GM23338 (cell line): ENCODE measurements at regions not wholly inside any gene's neighbourhood (a gene's known extent, or its start where the extent isn't known, plus 50 kb on each side); places are given as distances from the start of the nearest gene placed in this dataset.

Source experiments
- ATAC-seq: fragments of 200-7000 bp; cut with Tn5 transposase; 3 replicates; pipeline ENCODE4 v1.9.1; 2020
- DNase-seq: peaks from one replicate; pipeline ENCODE4 v3.0.0-alpha.2; 2015; ENCODE audit warnings: low spot score
- H2AFZ ChIP-seq: fragments of 200-600 bp; sonication (generic); 2 replicates; pipeline ENCODE4 v1.8.0; 2016; ENCODE audit warnings: antibody characterized with exemption, mild to moderate bottlenecking, moderate library complexity
- H3F3A ChIP-seq: fragments of 200-600 bp; sonication (generic); replicated peaks from 2 replicates; pipeline ENCODE4 v1.8.0; 2017; ENCODE audit warnings: antibody characterized with exemption, mixed run types, low read depth
- H3K27ac ChIP-seq: fragments of 200-600 bp; sonication (generic); 2 replicates; pipeline ENCODE4 v1.6.1; 2016; ENCODE audit warnings: low read depth
- H3K27me3 ChIP-seq: fragments of 200-600 bp; sonication (generic); 2 replicates; pipeline ENCODE4 v1.8.0; 2016; ENCODE audit warnings: mild to moderate bottlenecking, mixed run types, moderate library complexity; ENCODE audit not compliant: insufficient read depth
- H3K36me3 ChIP-seq: fragments of 200-600 bp; sonication (generic); 2 replicates; pipeline ENCODE4 v1.8.0; 2016; ENCODE audit warnings: mild to moderate bottlenecking; ENCODE audit not compliant: insufficient read depth
- H3K4me1 ChIP-seq: fragments of 200-600 bp; sonication (generic); 2 replicates; pipeline ENCODE4 v1.8.0; 2016; ENCODE audit warnings: mild to moderate bottlenecking, moderate library complexity; ENCODE audit not compliant: insufficient read depth
- H3K4me2 ChIP-seq: fragments of 200-600 bp; sonication (generic); 2 replicates; pipeline ENCODE4 v1.7.1; 2017; ENCODE audit warnings: mixed run types
- H3K4me3 ChIP-seq: fragments of 200-600 bp; sonication (generic); 2 replicates; pipeline ENCODE4 v1.6.1; 2016; ENCODE audit warnings: mixed run types
- H3K79me2 ChIP-seq: fragments of 200-600 bp; sonication (generic); replicated peaks from 2 replicates; pipeline ENCODE4 v1.8.0; 2017; ENCODE audit warnings: mild to moderate bottlenecking; ENCODE audit not compliant: insufficient read depth
- H3K9me2 ChIP-seq: fragments of 200-600 bp; sonication (generic); 2 replicates; pipeline ENCODE4 v1.8.0; 2017; ENCODE audit not compliant: insufficient read depth
- H4K20me1 ChIP-seq: fragments of 200-600 bp; sonication (generic); replicated peaks from 2 replicates; pipeline ENCODE4 v1.8.0; 2017; ENCODE audit warnings: mild to moderate bottlenecking; ENCODE audit not compliant: insufficient read depth
- H3K27ac Mint-ChIP-seq: 2 replicates; pipeline ENCODE4 v1.8.0; 2020; ENCODE audit warnings: inconsistent platforms, mild to moderate bottlenecking, moderate library complexity, mixed read lengths
- H3K27me3 Mint-ChIP-seq: 3 replicates; pipeline ENCODE4 v1.8.0; 2022; ENCODE audit warnings: low read depth, mild to moderate bottlenecking, moderate library complexity, mixed read lengths, inconsistent platforms; ENCODE audit not compliant: insufficient read depth, poor library complexity
- H3K36me3 Mint-ChIP-seq: 3 replicates; pipeline ENCODE4 v1.8.0; 2021; ENCODE audit warnings: low read depth, mild to moderate bottlenecking, inconsistent platforms, moderate library complexity, mixed read lengths
- H3K4me1 Mint-ChIP-seq: 3 replicates; pipeline ENCODE4 v1.8.0; 2020; ENCODE audit warnings: mild to moderate bottlenecking, inconsistent platforms, mixed read lengths
- H3K4me3 Mint-ChIP-seq: 3 replicates; pipeline ENCODE4 v1.8.0; 2021; ENCODE audit warnings: moderate library complexity, mild to moderate bottlenecking, inconsistent platforms, mixed read lengths
- H3K9me3 Mint-ChIP-seq: 3 replicates; pipeline ENCODE4 v1.8.0; 2020; ENCODE audit warnings: moderate library complexity, mild to moderate bottlenecking, inconsistent platforms, mixed read lengths
- CREB1 ChIP-seq: fragments of 250-450 bp; sonication (Bioruptor Pico); IDR thresholded peaks from 2 replicates; pipeline ENCODE4 v1.5.0; 2020; ENCODE audit warnings: low read depth, mild to moderate bottlenecking, moderate library complexity
- EZH2 ChIP-seq: fragments of 200-600 bp; sonication (generic); IDR thresholded peaks from one replicate; pipeline ENCODE4 v1.8.0; 2017; ENCODE audit warnings: antibody characterized with exemption, mild to moderate bottlenecking, low read depth; ENCODE audit not compliant: unreplicated experiment
- EZH2phosphoT487 ChIP-seq: fragments of 200-600 bp; sonication (generic); IDR thresholded peaks from one replicate; pipeline ENCODE4 v1.8.1; 2018; ENCODE audit warnings: antibody characterized with exemption; ENCODE audit not compliant: unreplicated experiment
- JUNB ChIP-seq: IDR thresholded peaks from one replicate; pipeline ENCODE4 v1.6.1; 2016; ENCODE audit warnings: antibody characterized with exemption; ENCODE audit not compliant: unreplicated experiment
- NANOG ChIP-seq: IDR thresholded peaks from 2 replicates; pipeline ENCODE4 v1.6.1; 2016; ENCODE audit warnings: antibody characterized with exemption, borderline replicate concordance
- STAT1 ChIP-seq: IDR thresholded peaks from one replicate; pipeline ENCODE4 v1.6.1; 2016; ENCODE audit warnings: antibody characterized with exemption; ENCODE audit not compliant: unreplicated experiment
- ZNF114 ChIP-seq: fragments of 250-450 bp; sonication (Bioruptor Pico); IDR thresholded peaks from 2 replicates; pipeline ENCODE4 v1.5.0; 2020; ENCODE audit warnings: mild to moderate bottlenecking, moderate library complexity
- TF ChIP-seq, protein P1 (sequence below): IDR thresholded peaks from 2 replicates; pipeline ENCODE4 v1.6.1; 2016; ENCODE audit warnings: antibody characterized with exemption
- TF ChIP-seq, protein P2 (sequence below), 2 experiments: fragments of 200-600 bp in 1 of 2; sonication (generic) in 1 of 2; conservative IDR thresholded peaks; 2 replicates each; pipeline versions ENCODE4 v1.5.1 to v1.6.1; 2016 to 2017; ENCODE audit warnings: antibody characterized with exemption in 2 of 2, low read depth in 2 of 2, mild to moderate bottlenecking in 2 of 2, moderate library complexity in 1 of 2
- TF ChIP-seq, protein P3 (sequence below): fragments of 250-450 bp; sonication (Bioruptor Pico); IDR thresholded peaks from 2 replicates; pipeline ENCODE4 v1.5.0; 2020; ENCODE audit warnings: mild to moderate bottlenecking, moderate library complexity
- TF ChIP-seq, protein P4 (sequence below): IDR thresholded peaks from one replicate; pipeline ENCODE4 v1.6.1; 2018; ENCODE audit warnings: antibody characterized with exemption; ENCODE audit not compliant: unreplicated experiment

DNA sequence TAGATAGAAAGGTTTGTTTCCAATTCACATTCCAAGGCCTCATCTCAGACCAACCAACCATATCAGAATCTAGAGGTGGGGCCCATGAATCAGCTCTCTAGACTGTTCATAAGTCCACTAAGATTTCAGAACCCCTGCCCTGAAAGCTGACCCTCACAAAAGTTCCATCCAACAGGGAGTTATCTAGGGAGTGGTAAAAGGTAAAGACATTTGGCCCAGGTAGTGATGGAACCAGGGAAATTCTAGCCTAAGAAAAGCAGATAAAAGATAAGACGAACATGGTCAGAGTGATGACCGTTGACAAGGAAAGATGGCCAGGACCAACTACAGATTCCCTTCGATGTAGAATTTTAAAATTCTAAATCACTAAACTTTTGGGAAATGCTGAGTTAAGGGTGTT is 198.0 kb upstream of the NEBL start (continued):
- TF ChIP-seq EZH2phosphoT487 (no peak), STAT1 (no peak)

DNA sequence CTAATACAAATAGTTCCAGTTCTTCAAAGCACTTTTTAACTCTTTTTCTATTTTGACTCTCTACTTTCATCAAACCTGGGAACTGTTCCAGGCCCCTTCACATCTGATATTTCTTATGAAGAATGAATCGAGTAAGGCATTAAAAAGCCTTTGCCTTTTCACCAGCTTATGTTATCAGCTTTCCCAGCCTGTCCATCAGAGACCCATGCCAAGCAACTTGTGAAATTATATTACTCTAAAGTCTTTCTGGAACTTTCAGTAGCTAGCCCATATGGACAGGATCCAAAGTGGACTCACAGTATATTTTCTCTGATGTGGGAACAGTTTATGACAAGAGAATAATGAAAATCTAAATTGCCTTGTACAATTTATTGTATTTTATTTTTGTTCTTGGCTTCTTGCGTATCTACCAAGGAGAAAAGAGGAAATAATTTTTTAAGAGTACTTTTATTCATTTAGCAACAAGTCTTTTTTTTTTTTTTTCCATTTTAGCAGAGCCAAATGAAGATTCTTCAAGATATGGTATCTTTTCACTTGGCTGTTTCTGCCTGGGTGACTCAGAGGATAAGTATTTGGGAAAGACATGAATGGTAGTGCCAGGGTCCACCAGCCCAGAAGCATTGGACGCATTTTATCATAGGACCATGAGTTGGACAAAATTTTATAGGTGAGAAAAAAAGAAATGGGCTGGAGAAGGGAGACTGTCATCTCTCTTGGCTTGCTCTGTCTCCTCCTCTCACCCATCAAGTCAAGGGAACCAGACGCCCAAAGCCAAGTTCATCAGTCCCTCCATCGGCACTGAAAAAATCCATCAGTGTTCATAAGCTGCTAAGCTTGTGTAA is 195.8 kb upstream of the NEBL start:
- Histone ChIP-seq H3K36me3 (no peaks in the 10 kb centered on the region), H4K20me1 (no peaks in the 10 kb centered on the region), H2AFZ (no peak overlapping the region), H3K4me2 (no peak overlapping the region), H3K9me2 (0 out of 2 replicates have a peak, but pooled peaks cover 5% of the 10 kb centered on the region), H3K4me3 (no peak overlapping the region), H3K79me2 (no peaks in the 10 kb centered on the region), H3K27ac (no peak overlapping the region), H3F3A (no peaks in the 10 kb centered on the region), H3K27me3 (no peaks in the 10 kb centered on the region), H3K4me1 (peaks cover 9% of the 10 kb centered on the region; the same call in 1 of the 2 replicates)
- Mint-ChIP-seq H3K4me1 (peaks cover 3% of the 10 kb centered on the region; the same call in 1 of the 3 replicates), H3K4me3 (no peak overlapping the region), H3K27ac (no peak overlapping the region), H3K36me3 (no peaks in the 10 kb centered on the region), H3K9me3 (no peaks in the 10 kb centered on the region), H3K27me3 (peaks cover 3% of the 10 kb centered on the region)
- ATAC-seq = no peak
- DNase-seq = no peak
- TF ChIP-seq EZH2phosphoT487 = no peak
- TF ChIP-seq, protein P1, sequence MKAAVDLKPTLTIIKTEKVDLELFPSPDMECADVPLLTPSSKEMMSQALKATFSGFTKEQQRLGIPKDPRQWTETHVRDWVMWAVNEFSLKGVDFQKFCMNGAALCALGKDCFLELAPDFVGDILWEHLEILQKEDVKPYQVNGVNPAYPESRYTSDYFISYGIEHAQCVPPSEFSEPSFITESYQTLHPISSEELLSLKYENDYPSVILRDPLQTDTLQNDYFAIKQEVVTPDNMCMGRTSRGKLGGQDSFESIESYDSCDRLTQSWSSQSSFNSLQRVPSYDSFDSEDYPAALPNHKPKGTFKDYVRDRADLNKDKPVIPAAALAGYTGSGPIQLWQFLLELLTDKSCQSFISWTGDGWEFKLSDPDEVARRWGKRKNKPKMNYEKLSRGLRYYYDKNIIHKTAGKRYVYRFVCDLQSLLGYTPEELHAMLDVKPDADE = no peak
- no peak for TF ChIP-seq ZNF114 (CRISPR knock-in tag)
- no peak for TF ChIP-seq JUNB
- TF ChIP-seq NANOG = no peak
- TF ChIP-seq EZH2 = no peak
- no peak for TF ChIP-seq CREB1 (CRISPR knock-in tag)
- TF ChIP-seq, protein P2, sequence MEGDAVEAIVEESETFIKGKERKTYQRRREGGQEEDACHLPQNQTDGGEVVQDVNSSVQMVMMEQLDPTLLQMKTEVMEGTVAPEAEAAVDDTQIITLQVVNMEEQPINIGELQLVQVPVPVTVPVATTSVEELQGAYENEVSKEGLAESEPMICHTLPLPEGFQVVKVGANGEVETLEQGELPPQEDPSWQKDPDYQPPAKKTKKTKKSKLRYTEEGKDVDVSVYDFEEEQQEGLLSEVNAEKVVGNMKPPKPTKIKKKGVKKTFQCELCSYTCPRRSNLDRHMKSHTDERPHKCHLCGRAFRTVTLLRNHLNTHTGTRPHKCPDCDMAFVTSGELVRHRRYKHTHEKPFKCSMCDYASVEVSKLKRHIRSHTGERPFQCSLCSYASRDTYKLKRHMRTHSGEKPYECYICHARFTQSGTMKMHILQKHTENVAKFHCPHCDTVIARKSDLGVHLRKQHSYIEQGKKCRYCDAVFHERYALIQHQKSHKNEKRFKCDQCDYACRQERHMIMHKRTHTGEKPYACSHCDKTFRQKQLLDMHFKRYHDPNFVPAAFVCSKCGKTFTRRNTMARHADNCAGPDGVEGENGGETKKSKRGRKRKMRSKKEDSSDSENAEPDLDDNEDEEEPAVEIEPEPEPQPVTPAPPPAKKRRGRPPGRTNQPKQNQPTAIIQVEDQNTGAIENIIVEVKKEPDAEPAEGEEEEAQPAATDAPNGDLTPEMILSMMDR (conservative IDR thresholded peaks at IDR 0.05; ENCODE audit: low read depth in 2 of 2) = no peak
- TF ChIP-seq, protein P3, sequence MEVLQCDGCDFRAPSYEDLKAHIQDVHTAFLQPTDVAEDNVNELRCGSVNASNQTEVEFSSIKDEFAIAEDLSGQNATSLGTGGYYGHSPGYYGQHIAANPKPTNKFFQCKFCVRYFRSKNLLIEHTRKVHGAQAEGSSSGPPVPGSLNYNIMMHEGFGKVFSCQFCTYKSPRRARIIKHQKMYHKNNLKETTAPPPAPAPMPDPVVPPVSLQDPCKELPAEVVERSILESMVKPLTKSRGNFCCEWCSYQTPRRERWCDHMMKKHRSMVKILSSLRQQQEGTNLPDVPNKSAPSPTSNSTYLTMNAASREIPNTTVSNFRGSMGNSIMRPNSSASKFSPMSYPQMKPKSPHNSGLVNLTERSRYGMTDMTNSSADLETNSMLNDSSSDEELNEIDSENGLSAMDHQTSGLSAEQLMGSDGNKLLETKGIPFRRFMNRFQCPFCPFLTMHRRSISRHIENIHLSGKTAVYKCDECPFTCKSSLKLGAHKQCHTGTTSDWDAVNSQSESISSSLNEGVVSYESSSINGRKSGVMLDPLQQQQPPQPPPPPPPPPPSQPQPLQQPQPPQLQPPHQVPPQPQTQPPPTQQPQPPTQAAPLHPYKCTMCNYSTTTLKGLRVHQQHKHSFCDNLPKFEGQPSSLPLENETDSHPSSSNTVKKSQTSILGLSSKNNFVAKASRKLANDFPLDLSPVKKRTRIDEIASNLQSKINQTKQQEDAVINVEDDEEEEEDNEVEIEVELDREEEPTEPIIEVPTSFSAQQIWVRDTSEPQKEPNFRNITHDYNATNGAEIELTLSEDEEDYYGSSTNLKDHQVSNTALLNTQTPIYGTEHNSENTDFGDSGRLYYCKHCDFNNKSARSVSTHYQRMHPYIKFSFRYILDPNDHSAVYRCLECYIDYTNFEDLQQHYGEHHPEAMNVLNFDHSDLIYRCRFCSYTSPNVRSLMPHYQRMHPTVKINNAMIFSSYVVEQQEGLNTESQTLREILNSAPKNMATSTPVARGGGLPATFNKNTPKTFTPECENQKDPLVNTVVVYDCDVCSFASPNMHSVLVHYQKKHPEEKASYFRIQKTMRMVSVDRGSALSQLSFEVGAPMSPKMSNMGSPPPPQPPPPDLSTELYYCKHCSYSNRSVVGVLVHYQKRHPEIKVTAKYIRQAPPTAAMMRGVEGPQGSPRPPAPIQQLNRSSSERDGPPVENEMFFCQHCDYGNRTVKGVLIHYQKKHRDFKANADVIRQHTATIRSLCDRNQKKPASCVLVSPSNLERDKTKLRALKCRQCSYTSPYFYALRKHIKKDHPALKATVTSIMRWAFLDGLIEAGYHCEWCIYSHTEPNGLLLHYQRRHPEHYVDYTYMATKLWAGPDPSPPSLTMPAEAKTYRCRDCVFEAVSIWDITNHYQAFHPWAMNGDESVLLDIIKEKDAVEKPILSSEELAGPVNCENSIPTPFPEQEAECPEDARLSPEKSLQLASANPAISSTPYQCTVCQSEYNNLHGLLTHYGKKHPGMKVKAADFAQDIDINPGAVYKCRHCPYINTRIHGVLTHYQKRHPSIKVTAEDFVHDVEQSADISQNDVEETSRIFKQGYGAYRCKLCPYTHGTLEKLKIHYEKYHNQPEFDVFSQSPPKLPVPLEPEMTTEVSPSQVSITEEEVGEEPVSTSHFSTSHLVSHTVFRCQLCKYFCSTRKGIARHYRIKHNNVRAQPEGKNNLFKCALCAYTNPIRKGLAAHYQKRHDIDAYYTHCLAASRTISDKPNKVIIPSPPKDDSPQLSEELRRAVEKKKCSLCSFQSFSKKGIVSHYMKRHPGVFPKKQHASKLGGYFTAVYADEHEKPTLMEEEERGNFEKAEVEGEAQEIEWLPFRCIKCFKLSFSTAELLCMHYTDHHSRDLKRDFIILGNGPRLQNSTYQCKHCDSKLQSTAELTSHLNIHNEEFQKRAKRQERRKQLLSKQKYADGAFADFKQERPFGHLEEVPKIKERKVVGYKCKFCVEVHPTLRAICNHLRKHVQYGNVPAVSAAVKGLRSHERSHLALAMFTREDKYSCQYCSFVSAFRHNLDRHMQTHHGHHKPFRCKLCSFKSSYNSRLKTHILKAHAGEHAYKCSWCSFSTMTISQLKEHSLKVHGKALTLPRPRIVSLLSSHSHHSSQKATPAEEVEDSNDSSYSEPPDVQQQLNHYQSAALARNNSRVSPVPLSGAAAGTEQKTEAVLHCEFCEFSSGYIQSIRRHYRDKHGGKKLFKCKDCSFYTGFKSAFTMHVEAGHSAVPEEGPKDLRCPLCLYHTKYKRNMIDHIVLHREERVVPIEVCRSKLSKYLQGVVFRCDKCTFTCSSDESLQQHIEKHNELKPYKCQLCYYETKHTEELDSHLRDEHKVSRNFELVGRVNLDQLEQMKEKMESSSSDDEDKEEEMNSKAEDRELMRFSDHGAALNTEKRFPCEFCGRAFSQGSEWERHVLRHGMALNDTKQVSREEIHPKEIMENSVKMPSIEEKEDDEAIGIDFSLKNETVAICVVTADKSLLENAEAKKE (CRISPR knock-in tag) = no peak
- TF ChIP-seq, protein P4, sequence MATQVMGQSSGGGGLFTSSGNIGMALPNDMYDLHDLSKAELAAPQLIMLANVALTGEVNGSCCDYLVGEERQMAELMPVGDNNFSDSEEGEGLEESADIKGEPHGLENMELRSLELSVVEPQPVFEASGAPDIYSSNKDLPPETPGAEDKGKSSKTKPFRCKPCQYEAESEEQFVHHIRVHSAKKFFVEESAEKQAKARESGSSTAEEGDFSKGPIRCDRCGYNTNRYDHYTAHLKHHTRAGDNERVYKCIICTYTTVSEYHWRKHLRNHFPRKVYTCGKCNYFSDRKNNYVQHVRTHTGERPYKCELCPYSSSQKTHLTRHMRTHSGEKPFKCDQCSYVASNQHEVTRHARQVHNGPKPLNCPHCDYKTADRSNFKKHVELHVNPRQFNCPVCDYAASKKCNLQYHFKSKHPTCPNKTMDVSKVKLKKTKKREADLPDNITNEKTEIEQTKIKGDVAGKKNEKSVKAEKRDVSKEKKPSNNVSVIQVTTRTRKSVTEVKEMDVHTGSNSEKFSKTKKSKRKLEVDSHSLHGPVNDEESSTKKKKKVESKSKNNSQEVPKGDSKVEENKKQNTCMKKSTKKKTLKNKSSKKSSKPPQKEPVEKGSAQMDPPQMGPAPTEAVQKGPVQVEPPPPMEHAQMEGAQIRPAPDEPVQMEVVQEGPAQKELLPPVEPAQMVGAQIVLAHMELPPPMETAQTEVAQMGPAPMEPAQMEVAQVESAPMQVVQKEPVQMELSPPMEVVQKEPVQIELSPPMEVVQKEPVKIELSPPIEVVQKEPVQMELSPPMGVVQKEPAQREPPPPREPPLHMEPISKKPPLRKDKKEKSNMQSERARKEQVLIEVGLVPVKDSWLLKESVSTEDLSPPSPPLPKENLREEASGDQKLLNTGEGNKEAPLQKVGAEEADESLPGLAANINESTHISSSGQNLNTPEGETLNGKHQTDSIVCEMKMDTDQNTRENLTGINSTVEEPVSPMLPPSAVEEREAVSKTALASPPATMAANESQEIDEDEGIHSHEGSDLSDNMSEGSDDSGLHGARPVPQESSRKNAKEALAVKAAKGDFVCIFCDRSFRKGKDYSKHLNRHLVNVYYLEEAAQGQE = no peak
- no peak for TF ChIP-seq STAT1
